K562 (cell line): ENCODE measurements at regions not wholly inside any gene's neighbourhood (a gene's known extent, or its start where the extent isn't known, plus 50 kb on each side); places are given as distances from the start of the nearest gene placed in this dataset.

Experiments used
- ATAC-seq: fragments of 200-7000 bp; cut with Tn5 transposase; 3 replicates; pipeline ENCODE4 v1.9.1; 2020; ENCODE audit warnings: moderate library complexity
- BruUV-seq: library from RNA; stranded (reverse); fragments of 400-500 nt; replicated peaks from 2 replicates; lab custom pipeline; 2021; lab: Mats Ljungman, UMichigan
- CTCF ChIA-PET: fragments of 300-600 bp; formaldehyde crosslinking; extraction: SDS; loops from one replicate; lab custom pipeline; 2021; ENCODE audit warnings: low intra/inter-chr PET ratio; lab: Yijun Ruan, JAX
- POLR2A ChIA-PET: fragments of 300-600, 350-650 bp; sonication (Branson Sonifier 250); formaldehyde crosslinking; extraction: SDS; loops from one replicate; lab custom pipeline; 2021; ENCODE audit warnings: antibody characterized with exemption, inconsistent platforms; lab: Yijun Ruan, JAX
- DNase-seq, 4 experiments: peaks; one replicate each; pipeline versions ENCODE4 v3.0.0 to v3.0.0-alpha.2; 2011 to 2018; ENCODE audit warnings: low spot score in 3 of 4, mixed read lengths in 3 of 4; ENCODE audit errors: extremely low read depth in 1 of 4
- FAIRE-seq: peaks from 2 replicates; lab custom pipeline; 2011; peaks lifted over from hg19 to GRCh38; lab: Jason Lieb, UNC
- H2AFZ ChIP-seq: 2 replicates; pipeline ENCODE4 v1.6.0; 2011; ENCODE audit warnings: low read depth, low read length, control low read depth, inconsistent platforms
- H3K27ac ChIP-seq: fragments of 200-600 bp; 3 replicates; pipeline ENCODE4 v1.8.0; 2011; ENCODE audit warnings: low read depth, mild to moderate bottlenecking, control low read depth, inconsistent platforms, low read length, moderate library complexity, mixed read lengths; ENCODE audit errors: extremely low read depth
- H3K27me3 ChIP-seq, 2 experiments: fragments of 300-600 bp in 1 of 2; 2 replicates in 1 of 2; 3 replicates in 1 of 2; pipeline versions ENCODE4 v1.6.0 to v1.8.0; 2011; ENCODE audit warnings: inconsistent platforms in 2 of 2, low read length in 2 of 2, mild to moderate bottlenecking in 1 of 2, mixed read lengths in 1 of 2, moderate library complexity in 1 of 2; ENCODE audit not compliant: control insufficient read depth in 2 of 2, insufficient read depth in 2 of 2
- H3K36me3 ChIP-seq: fragments of 300-600 bp; 3 replicates; pipeline ENCODE4 v1.8.0; 2011; ENCODE audit warnings: mild to moderate bottlenecking, low read length, inconsistent platforms; ENCODE audit not compliant: control insufficient read depth, insufficient read depth
- H3K4me1 ChIP-seq, 2 experiments: fragments of 200-600 bp in 1 of 2; replicated peaks in 1 of 2; 2 replicates in 1 of 2; 3 replicates in 1 of 2; pipeline versions ENCODE4 v1.5.1 to v1.8.0; 2011; ENCODE audit warnings: inconsistent platforms in 2 of 2, low read length in 2 of 2, mild to moderate bottlenecking in 1 of 2, mixed read lengths in 1 of 2, moderate library complexity in 1 of 2; ENCODE audit not compliant: control insufficient read depth in 2 of 2, insufficient read depth in 2 of 2
- H3K4me2 ChIP-seq: 2 replicates; pipeline ENCODE4 v1.6.1; 2011; ENCODE audit warnings: low read length, control low read depth, inconsistent platforms, mixed read lengths; ENCODE audit not compliant: insufficient read depth
- H3K4me3 ChIP-seq: fragments of 200-600 bp; sonication (generic), shearing (Covaris generic); 2 replicates; pipeline ENCODE4 v1.5.1; 2016; ENCODE audit warnings: control low read depth, inconsistent platforms
- H3K79me2 ChIP-seq: fragments of 200-600 bp; 3 replicates; pipeline ENCODE4 v1.8.0; 2011; ENCODE audit warnings: low read length, inconsistent platforms; ENCODE audit not compliant: control insufficient read depth, insufficient read depth
- H3K9ac ChIP-seq, 2 experiments: 2 replicates each; pipeline versions ENCODE4 v1.6.0 to v1.6.1; 2011; ENCODE audit warnings: low read depth in 2 of 2, low read length in 2 of 2, control low read depth in 1 of 2, inconsistent platforms in 1 of 2, mild to moderate bottlenecking in 1 of 2, mixed read lengths in 1 of 2; ENCODE audit not compliant: insufficient read depth in 1 of 2
- H3K9me1 ChIP-seq: one replicate; pipeline ENCODE4 v1.6.0; 2011; ENCODE audit warnings: inconsistent platforms, mild to moderate bottlenecking, low read length, moderate library complexity; ENCODE audit not compliant: control insufficient read depth, insufficient read depth
- H3K9me3 ChIP-seq: replicated peaks from 2 replicates; pipeline ENCODE4 v1.5.1; 2011; ENCODE audit warnings: low read depth, low read length, inconsistent platforms; ENCODE audit not compliant: control insufficient read depth, insufficient read depth
- H4K20me1 ChIP-seq: replicated peaks from 2 replicates; pipeline ENCODE4 v1.6.1; 2011; ENCODE audit warnings: low read length, inconsistent platforms, mixed read lengths; ENCODE audit not compliant: control insufficient read depth, insufficient read depth
- ATF7 ChIP-seq: fragments of 450-650 bp; IDR thresholded peaks from 2 replicates; pipeline ENCODE4 v1.7.1; 2014; ENCODE audit warnings: mild to moderate bottlenecking, moderate library complexity
- HLTF ChIP-seq: fragments of 450-650 bp; IDR thresholded peaks from 2 replicates; pipeline ENCODE4 v1.6.1; 2016
- HMG20B ChIP-seq: fragments of 250-450 bp; sonication (Bioruptor Pico); IDR thresholded peaks from 2 replicates; pipeline ENCODE4 v1.5.0; 2021; ENCODE audit warnings: mild to moderate bottlenecking
- MTA2 ChIP-seq: fragments of 450-650 bp; IDR thresholded peaks from 2 replicates; pipeline ENCODE4 v1.6.1; 2016; ENCODE audit warnings: low read depth
- POLR2H ChIP-seq: IDR thresholded peaks from 2 replicates; pipeline ENCODE4 v1.6.1; 2016; ENCODE audit warnings: missing genetic modification characterization, low read depth, mild to moderate bottlenecking, control low read depth, missing compliant biosample characterization, moderate library complexity
- SUPT5H ChIP-seq: fragments of 450-650 bp; IDR thresholded peaks from 2 replicates; pipeline ENCODE4 v1.6.1; 2016
- ZBTB8A ChIP-seq: fragments of 450-650 bp; IDR thresholded peaks from 2 replicates; pipeline ENCODE4 v1.6.1; 2018; ENCODE audit warnings: mild to moderate bottlenecking, moderate library complexity; ENCODE audit not compliant: partially characterized antibody
- ZNF445 ChIP-seq: fragments of 250-450 bp; sonication (Bioruptor Pico); IDR thresholded peaks from 2 replicates; pipeline ENCODE4 v1.4.0; 2020; ENCODE audit warnings: low read depth, mild to moderate bottlenecking, moderate library complexity
- ZNF639 ChIP-seq, 2 experiments: fragments of 200-800 bp in 1 of 2; sonication (Bioruptor generic) in 1 of 2; sonication (generic) in 1 of 2; formaldehyde crosslinking in 1 of 2; IDR thresholded peaks in 1 of 2; conservative IDR thresholded peaks in 1 of 2; 2 replicates each; pipeline versions ENCODE4 v1.5.0 to v1.6.1; 2016 to 2020; ENCODE audit warnings: missing compliant biosample characterization in 1 of 2, missing genetic modification characterization in 1 of 2, missing genetic modification reagents in 1 of 2
- WGBS: fragments of 100-300 bp; shearing (Covaris generic); methylation state at CpG from one replicate; pipeline ENCODE4 v1.1.6; 2016; ENCODE audit warnings: low coverage, mixed read lengths; ENCODE audit not compliant: insufficient coverage; ENCODE audit errors: missing lambda C conversion rate; 5-methylcytosine and 5-hydroxymethylcytosine counted together
- in situ Hi-C: fragments of 300-500 bp; cut with MboI; formaldehyde crosslinking; loops from 4 replicates; pipeline ENCODE4 v1.15.0; 2018; ENCODE audit warnings: inconsistent platforms, mixed read lengths
- intact Hi-C: fragments of 100-400 bp; cut with micrococcal nuclease; formaldehyde crosslinking; loops from 2 replicates; pipeline ENCODE4 v1.14.2; 2022
- TF ChIP-seq, protein P1 (sequence below), 2 experiments: fragments of 150-350 bp in 1 of 2; IDR thresholded peaks; 2 replicates each; pipeline ENCODE4 v1.6.1; 2012 to 2016; ENCODE audit warnings: low read depth in 2 of 2, low read length in 2 of 2, mild to moderate bottlenecking in 1 of 2, moderate library complexity in 1 of 2

DNA sequence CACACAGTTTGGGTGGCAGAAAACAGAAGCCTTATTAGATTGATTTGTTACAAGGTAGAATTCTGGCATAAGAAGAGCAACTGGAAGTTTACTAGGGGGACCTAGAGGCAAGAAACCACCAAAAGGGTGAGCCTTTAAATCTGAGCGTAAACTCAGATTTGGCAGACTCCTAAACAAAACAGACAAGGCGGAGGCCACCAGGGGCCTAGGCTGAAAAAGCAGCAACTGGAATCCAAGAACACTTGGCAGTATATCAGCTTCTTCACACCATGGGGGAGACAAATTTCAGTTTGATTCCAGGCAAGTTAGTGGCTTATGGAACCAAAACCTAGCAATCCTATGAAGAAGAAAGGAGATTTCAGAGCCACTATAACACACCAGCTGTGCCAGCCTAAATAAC is 220.0 kb downstream of the C3orf38 start:
- no peak for DNase-seq
- no peak overlapping the region for H3K4me2 ChIP-seq
- 0% methylated on average over 1 of the region's 2 CpGs for WGBS
- TF ChIP-seq ZNF639 (CRISPR knock-in tag; conservative IDR thresholded peaks at IDR 0.05 in 1 of 2, IDR thresholded peaks at IDR 0.05 in 1 of 2) (no peak), HMG20B (CRISPR knock-in tag) (no peak), HLTF (no peak), SUPT5H (no peak), ZNF445 (CRISPR knock-in tag) (no peak), MTA2 (no peak), ZBTB8A (no peak), POLR2H (tag) (no peak), ATF7 (no peak)
- TF ChIP-seq, protein P1, sequence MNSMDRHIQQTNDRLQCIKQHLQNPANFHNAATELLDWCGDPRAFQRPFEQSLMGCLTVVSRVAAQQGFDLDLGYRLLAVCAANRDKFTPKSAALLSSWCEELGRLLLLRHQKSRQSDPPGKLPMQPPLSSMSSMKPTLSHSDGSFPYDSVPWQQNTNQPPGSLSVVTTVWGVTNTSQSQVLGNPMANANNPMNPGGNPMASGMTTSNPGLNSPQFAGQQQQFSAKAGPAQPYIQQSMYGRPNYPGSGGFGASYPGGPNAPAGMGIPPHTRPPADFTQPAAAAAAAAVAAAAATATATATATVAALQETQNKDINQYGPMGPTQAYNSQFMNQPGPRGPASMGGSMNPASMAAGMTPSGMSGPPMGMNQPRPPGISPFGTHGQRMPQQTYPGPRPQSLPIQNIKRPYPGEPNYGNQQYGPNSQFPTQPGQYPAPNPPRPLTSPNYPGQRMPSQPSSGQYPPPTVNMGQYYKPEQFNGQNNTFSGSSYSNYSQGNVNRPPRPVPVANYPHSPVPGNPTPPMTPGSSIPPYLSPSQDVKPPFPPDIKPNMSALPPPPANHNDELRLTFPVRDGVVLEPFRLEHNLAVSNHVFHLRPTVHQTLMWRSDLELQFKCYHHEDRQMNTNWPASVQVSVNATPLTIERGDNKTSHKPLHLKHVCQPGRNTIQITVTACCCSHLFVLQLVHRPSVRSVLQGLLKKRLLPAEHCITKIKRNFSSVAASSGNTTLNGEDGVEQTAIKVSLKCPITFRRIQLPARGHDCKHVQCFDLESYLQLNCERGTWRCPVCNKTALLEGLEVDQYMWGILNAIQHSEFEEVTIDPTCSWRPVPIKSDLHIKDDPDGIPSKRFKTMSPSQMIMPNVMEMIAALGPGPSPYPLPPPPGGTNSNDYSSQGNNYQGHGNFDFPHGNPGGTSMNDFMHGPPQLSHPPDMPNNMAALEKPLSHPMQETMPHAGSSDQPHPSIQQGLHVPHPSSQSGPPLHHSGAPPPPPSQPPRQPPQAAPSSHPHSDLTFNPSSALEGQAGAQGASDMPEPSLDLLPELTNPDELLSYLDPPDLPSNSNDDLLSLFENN (IDR thresholded peaks at IDR 0.05; ENCODE audit: low read depth in 2 of 2, low read length in 2 of 2): no peak
- TF ChIP-seq, all 486 proteins: peak for 0
- ATAC-seq (no peak), FAIRE-seq (no peak)
- Histone ChIP-seq H3K79me2 (no peaks in the 10 kb centered on the region), H3K9me1 (no peaks in the 10 kb centered on the region), H3K27ac (no peak overlapping the region), H3K36me3 (no peaks in the 10 kb centered on the region), H2AFZ (no peak overlapping the region), H3K9me3 (no peaks in the 10 kb centered on the region), H3K4me1 (no peaks in the 10 kb centered on the region), H3K9ac (no peak overlapping the region), H3K27me3 (no peaks in the 10 kb centered on the region), H3K4me3 (no peak overlapping the region), H4K20me1 (no peaks in the 10 kb centered on the region)
- intact Hi-C loops (no loop called here), in situ Hi-C loops (no loop called here)
- ChIA-PET CTCF (no interaction called here), POLR2A (no interaction called here)
- BruUV-seq: no TSS peak
